ENCODE measurements at regions not wholly inside any gene's neighbourhood (a gene's known extent, or its start where the extent isn't known, plus 50 kb on each side); places are given as distances from the start of the nearest gene placed in this dataset.

- no peak for TF ChIP-seq USF2 (IDR thresholded peaks at IDR 0.05)
- TF ChIP-seq PBX3 (IDR thresholded peaks at IDR 0.05), result no peak
- TF ChIP-seq REST (IDR thresholded peaks at IDR 0.05), result no peak
These were observed 557.9 kb upstream of the ANO5 start (continued) for GRCh38 chr11:21634956-21635355.

GRCh38 chr11:21635394-21636145 is 557.3 kb upstream of the ANO5 start:
- no peak overlapping the region for H3K4me3 ChIP-seq
- ChIA-PET CTCF (no interaction called here), POLR2A (no interaction called here)
- H3K4me1 ChIP-seq, result no peaks in the 10 kb centered on the region
- DNase-seq (ENCODE audit: low read depth in 1 of 2, low spot score in 1 of 2) (no peak), FAIRE-seq (no peak), ATAC-seq (no peak)
- H3K9me3 ChIP-seq, result no peaks in the 10 kb centered on the region
- H3K4me2 ChIP-seq, result no peak overlapping the region
- TF ChIP-seq E2F6 (IDR thresholded peaks at IDR 0.05; ENCODE audit: borderline replicate concordance, low read depth) (no peak), ATOH8 (CRISPR knock-in tag; IDR thresholded peaks at IDR 0.05; ENCODE audit: low read depth) (no peak), ELK1 (IDR thresholded peaks at IDR 0.05; ENCODE audit: low read depth, low read length) (no peak), ESRRA (IDR thresholded peaks at IDR 0.05; ENCODE audit: borderline replicate concordance, low read length) (no peak)
- WGBS (ENCODE audit: missing lambda C conversion rate), result 44% methylated on average over 2 of the region's 2 CpGs
- H3K27ac ChIP-seq, result no peak overlapping the region

- H3K27ac ChIP-seq, result no peak overlapping the region
- H3K4me2 ChIP-seq, result no peak overlapping the region
- no peaks in the 10 kb centered on the region for H3K4me1 ChIP-seq
- ATAC-seq, result no peak
- no peaks in the 10 kb centered on the region for H3K9me3 ChIP-seq
- no peak overlapping the region for H3K4me3 ChIP-seq
- FAIRE-seq, result no peak
- ChIA-PET CTCF (no interaction called here), POLR2A (no interaction called here)
- TF ChIP-seq HDAC2 (IDR thresholded peaks at IDR 0.05), result no peak
- no peak for TF ChIP-seq EHMT2 (IDR thresholded peaks at IDR 0.05; ENCODE audit: low read depth)
- TF ChIP-seq ZSCAN20 (CRISPR knock-in tag; IDR thresholded peaks at IDR 0.05), result no peak
- no peak for TF ChIP-seq TFCP2L1 (CRISPR knock-in tag; IDR thresholded peaks at IDR 0.05)
- no peak for TF ChIP-seq ATOH8 (CRISPR knock-in tag; IDR thresholded peaks at IDR 0.05; ENCODE audit: low read depth)
- TF ChIP-seq CBX8 (IDR thresholded peaks at IDR 0.05), result no peak
- TF ChIP-seq EHF (CRISPR knock-in tag; IDR thresholded peaks at IDR 0.05), result no peak
- TF ChIP-seq MAX (IDR thresholded peaks at IDR 0.05), result no peak
- no peak for TF ChIP-seq ZNF302 (CRISPR knock-in tag; IDR thresholded peaks at IDR 0.05)
- TF ChIP-seq PBX3 (IDR thresholded peaks at IDR 0.05), result no peak
- no peak for DNase-seq (ENCODE audit: low read depth in 1 of 2, low spot score in 1 of 2)
These were observed 556.3 kb upstream of the ANO5 start for GRCh38 chr11:21636561-21636960.

Data from A549 (cell line).